NCI-H510A treated with DMSO at 0.1 percent for 48 hours (cell line): ENCODE measurements at regions not wholly inside any gene's neighbourhood (a gene's known extent, or its start where the extent isn't known, plus 50 kb on each side); places are given as distances from the start of the nearest gene placed in this dataset.

Source experiments
- DNase-seq: peaks from one replicate; lab custom pipeline; 2025; lab: John Stamatoyannopoulos, UW

- no peak for DNase-seq
These were observed 105.1 kb downstream of the KCNF1 start for GRCh38 chr2:11016735-11017388.

- DNase-seq: no peak
These were observed 106.2 kb downstream of the KCNF1 start for GRCh38 chr2:11017921-11018320.

- DNase-seq: no peak
These were observed 107.0 kb downstream of the KCNF1 start for GRCh38 chr2:11018651-11019185.

DNA sequence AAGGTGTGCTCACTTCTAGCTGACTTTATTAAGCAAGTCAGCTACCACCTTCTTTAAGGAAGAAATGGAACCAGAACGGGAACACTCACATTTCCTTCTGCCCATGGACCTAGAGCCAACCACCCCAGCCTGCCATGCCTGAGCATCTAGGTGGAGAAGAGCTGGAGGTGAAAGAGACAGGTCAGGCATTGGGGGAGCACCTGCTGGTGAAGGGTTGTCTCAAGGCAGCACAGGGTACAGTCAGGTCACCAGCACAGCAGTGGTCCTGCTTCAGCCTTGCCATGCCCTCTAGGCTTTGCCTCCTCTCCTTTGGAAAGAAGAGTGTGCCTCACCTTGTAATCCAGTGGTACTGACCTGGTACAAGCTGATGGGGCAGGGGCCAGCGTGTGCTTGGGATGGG is 107.9 kb downstream of the KCNF1 start:
- DNase-seq: no peak

DNA sequence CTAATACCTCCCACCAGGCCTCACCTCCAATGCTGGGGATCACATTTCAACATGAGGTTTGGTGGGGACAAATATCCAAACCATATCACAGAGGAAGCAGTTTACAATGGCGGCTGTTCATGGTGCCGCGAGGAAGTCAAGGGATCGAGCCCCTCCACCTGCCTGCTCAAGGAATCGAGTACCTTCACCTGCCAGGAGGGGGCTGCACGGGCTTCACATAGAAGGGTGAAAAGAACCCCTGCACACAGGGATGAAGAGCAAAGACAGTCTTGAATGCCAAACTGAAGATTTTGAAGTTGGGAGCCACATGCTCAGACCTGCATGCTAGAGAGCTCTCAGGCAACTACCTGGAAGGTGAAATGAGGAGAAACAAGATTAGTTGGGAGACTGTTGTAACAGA is 110.3 kb downstream of the KCNF1 start:
- no peak for DNase-seq

GRCh38 chr2:11022591-11023273 is 111.0 kb downstream of the KCNF1 start:
- DNase-seq: no peak

DNA sequence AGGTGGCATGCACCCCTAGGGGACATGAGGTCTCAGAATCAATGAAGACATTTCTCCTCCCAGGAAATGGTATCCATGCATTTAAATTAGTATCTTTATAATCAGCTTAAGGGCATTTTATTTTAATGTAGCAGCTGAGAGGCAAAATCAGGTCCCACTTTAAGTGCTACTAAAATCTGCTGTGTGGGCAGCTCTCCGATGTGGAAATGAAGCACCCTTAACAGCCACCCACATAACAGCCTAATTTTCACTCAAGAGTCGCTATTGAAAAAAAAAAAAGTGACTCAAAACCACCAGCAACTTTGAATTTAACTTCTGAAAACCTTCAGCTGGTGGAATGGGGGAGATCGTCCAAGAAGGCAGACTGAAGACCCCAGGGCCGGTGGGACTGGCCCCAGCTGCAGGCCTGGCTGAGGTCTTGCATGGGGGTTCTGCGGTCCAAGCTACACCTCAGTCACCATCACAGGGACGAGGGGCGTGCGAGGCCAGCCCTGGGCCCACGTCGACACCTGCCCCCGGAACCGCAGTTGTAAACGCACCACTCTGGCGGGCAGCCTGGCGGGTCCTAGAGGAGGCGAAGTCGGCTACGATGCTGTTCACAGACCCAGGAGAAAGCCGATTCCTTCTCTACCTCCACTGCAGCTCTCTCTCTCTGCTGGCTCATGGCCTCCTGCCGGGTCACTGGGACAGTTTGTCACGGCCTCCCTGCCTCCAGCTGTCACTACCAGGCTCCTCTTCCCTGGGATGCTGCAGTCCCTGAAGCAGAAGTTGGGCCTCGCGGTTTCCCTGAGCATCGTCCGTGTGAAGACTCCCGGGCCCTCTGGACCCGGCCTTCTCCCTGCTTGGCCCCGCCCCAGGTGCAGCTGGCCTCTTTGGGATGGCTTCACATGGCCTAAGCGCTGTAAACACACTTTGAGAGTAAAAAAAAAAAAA is 111.9 kb downstream of the KCNF1 start:
- no peak for DNase-seq

DNA sequence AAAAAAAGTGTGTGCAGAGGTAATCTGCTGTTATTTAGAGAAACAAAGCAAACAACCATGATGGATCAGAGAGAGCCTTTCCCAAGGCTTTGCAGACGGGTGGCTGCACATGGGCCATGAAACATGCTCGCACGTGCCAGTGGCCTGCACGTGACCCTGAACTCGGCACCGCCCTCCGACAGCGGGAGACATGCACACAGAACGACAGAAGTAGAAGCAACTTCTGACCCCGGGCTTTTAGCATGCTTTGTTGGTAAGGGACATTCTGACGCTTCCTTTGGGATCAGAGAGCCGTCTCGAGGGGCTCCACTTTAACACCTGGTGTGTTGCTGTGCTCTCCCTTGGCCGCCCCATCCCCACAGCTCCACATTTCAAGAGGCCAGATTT is 112.5 kb downstream of the KCNF1 start:
- DNase-seq: peak; percentile 31

GRCh38 chr2:11024687-11025086 is 113.0 kb downstream of the KCNF1 start:
- no peak for DNase-seq

DNA sequence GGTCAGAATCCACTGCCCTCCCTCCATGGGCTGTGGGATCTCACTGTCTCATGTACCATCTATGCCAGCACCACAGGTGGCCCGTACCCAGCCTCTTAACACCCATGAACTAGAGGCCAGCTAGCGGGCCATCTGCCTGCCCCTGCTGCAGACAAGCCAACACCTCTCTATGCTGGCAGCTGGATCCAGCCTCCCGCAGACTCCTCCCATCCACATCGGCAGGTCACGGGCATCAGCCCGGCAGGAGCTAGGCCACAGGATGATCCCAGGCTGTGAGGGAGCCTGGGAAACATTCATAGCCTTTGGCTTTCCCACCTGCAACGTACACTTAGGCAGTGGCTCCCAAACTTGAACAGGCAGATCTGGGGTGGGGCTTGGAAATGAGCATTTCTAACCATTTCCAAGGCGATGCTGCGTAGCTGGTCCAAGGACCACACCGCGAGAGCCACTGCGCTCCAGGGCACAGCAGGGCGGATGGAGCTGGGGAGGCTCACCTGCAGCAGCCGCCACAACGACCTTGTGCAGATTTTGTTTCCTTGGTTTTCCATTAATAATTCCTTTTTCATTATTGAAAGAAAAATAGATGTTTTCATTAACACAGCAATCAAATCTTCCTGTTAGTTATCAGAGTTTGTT is 114.7 kb downstream of the KCNF1 start:
- peak; percentile 60 for DNase-seq

DNA sequence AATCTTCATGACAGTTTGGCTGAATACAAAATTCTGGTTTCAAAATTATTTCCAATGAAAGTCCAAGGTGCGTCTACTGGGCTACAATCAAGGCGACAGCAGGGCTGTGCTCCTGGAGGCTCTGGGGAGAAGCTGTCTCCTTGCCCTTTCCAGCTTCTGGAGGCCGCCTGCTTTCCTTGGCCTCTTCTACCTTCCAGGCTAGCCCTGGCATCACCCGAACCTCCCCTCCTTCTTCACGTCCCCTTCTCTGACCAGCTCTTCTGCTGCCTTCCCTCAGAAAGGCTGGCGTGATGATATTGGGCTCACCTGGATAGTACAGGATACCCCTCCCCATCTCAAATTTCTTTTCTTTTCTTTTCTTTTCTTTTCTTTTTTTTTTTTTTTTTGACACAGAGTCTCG is 115.5 kb downstream of the KCNF1 start:
- DNase-seq: no peak

GRCh38 chr2:11028407-11028916 is 116.7 kb downstream of the KCNF1 start:
- no peak for DNase-seq

GRCh38 chr2:11029136-11029535 is 117.4 kb downstream of the KCNF1 start:
- DNase-seq: no peak

DNA sequence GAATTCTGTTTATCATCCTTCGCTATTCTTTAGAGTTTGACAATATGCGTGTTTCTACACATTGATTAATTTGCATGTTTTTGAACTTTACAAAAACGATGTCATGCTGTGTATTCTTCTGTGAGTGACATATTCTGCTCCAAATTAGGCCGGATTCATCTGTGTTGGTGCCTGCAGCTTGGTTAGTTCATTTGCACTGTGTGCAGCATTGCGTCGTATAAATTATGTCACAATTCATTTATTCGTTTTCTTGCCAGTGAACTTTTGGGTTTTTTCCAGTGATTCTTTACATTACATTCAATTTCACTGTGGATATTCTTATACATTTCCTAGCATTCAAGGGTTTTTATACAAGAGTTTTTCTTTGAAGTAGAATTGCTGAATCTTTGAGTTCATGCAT is 118.3 kb downstream of the KCNF1 start:
- DNase-seq: no peak

- no peak for DNase-seq
These were observed 119.2 kb downstream of the KCNF1 start for GRCh38 chr2:11030909-11031308.

- no peak for DNase-seq
These were observed 120.1 kb downstream of the KCNF1 start for GRCh38 chr2:11031876-11032275.

- no peak for DNase-seq
These were observed 120.7 kb downstream of the KCNF1 start for GRCh38 chr2:11032396-11032795.

- DNase-seq: no peak
These were observed 121.4 kb downstream of the KCNF1 start for GRCh38 chr2:11033114-11033513.

DNA sequence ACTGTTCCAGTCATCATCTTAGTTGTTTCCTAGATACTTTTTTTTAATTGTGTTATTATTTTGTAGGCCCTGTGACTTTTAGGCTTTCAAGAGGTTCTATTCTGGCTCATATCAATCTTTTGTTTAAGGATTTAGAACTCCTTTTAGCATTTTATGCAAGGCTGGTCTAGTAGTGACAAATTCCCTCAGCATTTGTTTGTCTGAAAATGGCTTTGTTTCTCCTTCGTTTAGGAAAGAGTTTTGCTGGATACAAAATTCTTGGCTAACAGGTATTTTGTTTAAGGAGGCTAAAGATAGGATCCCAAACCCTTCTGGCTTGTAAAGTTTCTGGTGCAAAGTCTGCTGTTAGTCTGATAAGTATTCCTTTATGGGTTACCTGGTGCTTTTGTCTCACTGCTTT is 116.6 kb upstream of the SLC66A3 start:
- no peak for DNase-seq

GRCh38 chr2:11040992-11041391 is 114.3 kb upstream of the SLC66A3 start:
- DNase-seq: no peak

GRCh38 chr2:11042841-11043240 is 112.4 kb upstream of the SLC66A3 start:
- DNase-seq: no peak

DNA sequence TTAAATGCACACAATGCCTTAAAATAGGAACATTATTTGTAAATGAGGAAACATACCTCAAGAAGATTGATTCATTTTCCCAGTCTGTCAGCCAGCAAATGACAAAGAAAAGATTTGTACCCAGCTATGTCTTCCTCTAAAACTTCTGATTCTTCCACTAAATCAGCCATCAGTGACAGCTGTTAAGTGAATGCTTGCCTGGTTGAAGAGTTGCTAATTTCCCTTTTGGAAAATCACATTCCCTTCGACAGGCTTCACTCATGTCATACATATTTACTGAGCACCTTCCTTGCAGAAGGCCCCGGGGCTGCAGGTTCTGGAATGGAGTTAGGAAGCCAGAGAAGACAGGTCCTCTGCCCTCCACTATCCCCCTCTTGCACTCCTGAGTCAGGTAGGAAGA is 112.0 kb upstream of the SLC66A3 start:
- no peak for DNase-seq
